Mesenchymal stem cell (in vitro differentiated cells and primary cell): ENCODE measurements at regions not wholly inside any gene's neighbourhood (a gene's known extent, or its start where the extent isn't known, plus 50 kb on each side); places are given as distances from the start of the nearest gene placed in this dataset.

ENCODE experiments used
- DNase-seq: peaks from one replicate; pipeline ENCODE4 v3.0.0-alpha.2; 2013
- H2AFZ ChIP-seq: one replicate; pipeline ENCODE4 v1.6.1; 2013; ENCODE audit warnings: low read depth, mild to moderate bottlenecking, control low read depth, inconsistent platforms, low read length, moderate library complexity
- H2AK5ac ChIP-seq: 2 replicates; pipeline ENCODE4 v1.6.1; 2013; ENCODE audit warnings: low read length, moderate library complexity, mild to moderate bottlenecking, inconsistent platforms; ENCODE audit not compliant: severe bottlenecking
- H2BK120ac ChIP-seq: one replicate; pipeline ENCODE4 v1.6.1; 2013; ENCODE audit warnings: low read depth, mild to moderate bottlenecking, inconsistent platforms, low read length, moderate library complexity
- H2BK12ac ChIP-seq, 2 experiments: one replicate each; pipeline ENCODE4 v1.6.1; 2013; ENCODE audit warnings: inconsistent platforms in 2 of 2, low read length in 2 of 2, mild to moderate bottlenecking in 2 of 2, moderate library complexity in 2 of 2, control low read depth in 1 of 2
- H2BK15ac ChIP-seq: one replicate; pipeline ENCODE4 v1.6.1; 2013; ENCODE audit warnings: mild to moderate bottlenecking, low read depth, inconsistent platforms; ENCODE audit not compliant: poor library complexity, severe bottlenecking
- H2BK5ac ChIP-seq: 2 replicates; pipeline ENCODE4 v1.6.1; 2013; ENCODE audit warnings: low read depth, mild to moderate bottlenecking, low read length, control low read depth, inconsistent platforms; ENCODE audit not compliant: poor library complexity, severe bottlenecking
- H3K14ac ChIP-seq, 2 experiments: one replicate each; pipeline ENCODE4 v1.6.1; 2013; ENCODE audit warnings: inconsistent platforms in 2 of 2, low read length in 2 of 2, control low read depth in 1 of 2, mild to moderate bottlenecking in 1 of 2, moderate library complexity in 1 of 2
- H3K18ac ChIP-seq, 2 experiments: one replicate each; pipeline ENCODE4 v1.6.1; 2013; ENCODE audit warnings: inconsistent platforms in 2 of 2, low read length in 2 of 2, control low read depth in 1 of 2, low read depth in 1 of 2, mild to moderate bottlenecking in 1 of 2
- H3K23ac ChIP-seq, 2 experiments: one replicate each; pipeline ENCODE4 v1.6.1; 2013; ENCODE audit warnings: inconsistent platforms in 2 of 2, low read length in 2 of 2, mild to moderate bottlenecking in 2 of 2, moderate library complexity in 2 of 2, control low read depth in 1 of 2
- H3K27ac ChIP-seq: 2 replicates; pipeline ENCODE4 v1.5.1; 2013; ENCODE audit warnings: mild to moderate bottlenecking, moderate library complexity, low read length, control low read depth, inconsistent platforms; ENCODE audit not compliant: poor library complexity, severe bottlenecking
- H3K27me3 ChIP-seq, 2 experiments: 2 replicates each; pipeline versions ENCODE4 v1.6.1 to v1.7.0; 2013; ENCODE audit warnings: low read length in 2 of 2, mild to moderate bottlenecking in 2 of 2, moderate library complexity in 2 of 2, control low read depth in 1 of 2, inconsistent platforms in 1 of 2; ENCODE audit not compliant: control insufficient read depth in 1 of 2, insufficient read depth in 1 of 2
- H3K36me3 ChIP-seq, 2 experiments: 2 replicates each; pipeline versions ENCODE4 v1.6.1 to v1.7.0; 2013; ENCODE audit warnings: low read length in 2 of 2, control low read depth in 1 of 2, inconsistent platforms in 1 of 2, low read depth in 1 of 2, mild to moderate bottlenecking in 1 of 2; ENCODE audit not compliant: insufficient read depth in 2 of 2, control insufficient read depth in 1 of 2
- H3K4ac ChIP-seq, 2 experiments: one replicate each; pipeline ENCODE4 v1.6.1; 2013; ENCODE audit warnings: inconsistent platforms in 2 of 2, low read length in 2 of 2, mild to moderate bottlenecking in 2 of 2, moderate library complexity in 2 of 2, control low read depth in 1 of 2, low read depth in 1 of 2
- H3K4me1 ChIP-seq: 2 replicates; pipeline ENCODE4 v1.6.1; 2013; ENCODE audit warnings: low read depth, low read length, control low read depth; ENCODE audit not compliant: control insufficient read depth, insufficient read depth
- H3K4me2 ChIP-seq: 2 replicates; pipeline ENCODE4 v1.6.1; 2013; ENCODE audit warnings: low read length, mild to moderate bottlenecking, inconsistent platforms; ENCODE audit not compliant: poor library complexity, severe bottlenecking
- H3K4me3 ChIP-seq, 2 experiments: 2 replicates each; pipeline versions ENCODE4 v1.5.1 to v1.7.0; 2013; ENCODE audit warnings: low read length in 2 of 2, mild to moderate bottlenecking in 2 of 2, control low read depth in 1 of 2, low read depth in 1 of 2; ENCODE audit not compliant: insufficient read depth in 1 of 2
- H3K79me1 ChIP-seq: replicated peaks from 2 replicates; pipeline ENCODE4 v1.6.1; 2013; ENCODE audit warnings: mild to moderate bottlenecking, control low read depth, low read length, inconsistent platforms; ENCODE audit not compliant: poor library complexity, severe bottlenecking
- H3K9ac ChIP-seq: 2 replicates; pipeline ENCODE4 v1.7.0; 2013; ENCODE audit warnings: mild to moderate bottlenecking, low read length, moderate library complexity
- H3K9me3 ChIP-seq: 2 replicates; pipeline ENCODE4 v1.7.0; 2013; ENCODE audit warnings: mild to moderate bottlenecking, low read length; ENCODE audit not compliant: control insufficient read depth
- H4K8ac ChIP-seq: one replicate; pipeline ENCODE4 v1.6.1; 2013; ENCODE audit warnings: inconsistent platforms, mild to moderate bottlenecking, low read length, moderate library complexity
- H4K91ac ChIP-seq: one replicate; pipeline ENCODE4 v1.6.1; 2013; ENCODE audit warnings: mild to moderate bottlenecking, low read length, inconsistent platforms
- WGBS: methylation state at CpG from one replicate; pipeline ENCODE4 v1.1.7; 2013; ENCODE audit warnings: mixed read lengths; 5-methylcytosine and 5-hydroxymethylcytosine counted together

DNA sequence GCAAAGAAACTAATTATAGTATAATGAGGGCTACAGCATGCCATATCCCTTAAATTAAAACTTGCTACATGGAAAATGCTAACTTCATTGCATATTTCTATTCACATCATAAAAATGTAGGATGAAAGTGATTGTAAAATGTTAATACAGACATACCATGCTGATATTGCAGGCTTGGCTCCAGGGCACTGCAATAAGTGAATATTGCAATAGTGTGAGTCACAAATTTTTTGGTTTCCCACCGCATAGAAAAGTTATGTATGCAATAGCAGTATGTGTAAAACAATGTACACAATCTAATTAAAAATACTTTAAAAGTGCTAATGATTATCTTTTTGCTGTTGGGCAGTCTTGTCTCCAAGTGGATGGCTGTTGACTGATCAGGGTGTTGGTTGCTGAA, 162.1 kb downstream of the CD8B2 start:
- Histone ChIP-seq H3K23ac (no peak overlapping the region), H3K4me3 (no peak overlapping the region)
- no CpG with 5 or more reads among the region's 1 CpG for WGBS

DNA sequence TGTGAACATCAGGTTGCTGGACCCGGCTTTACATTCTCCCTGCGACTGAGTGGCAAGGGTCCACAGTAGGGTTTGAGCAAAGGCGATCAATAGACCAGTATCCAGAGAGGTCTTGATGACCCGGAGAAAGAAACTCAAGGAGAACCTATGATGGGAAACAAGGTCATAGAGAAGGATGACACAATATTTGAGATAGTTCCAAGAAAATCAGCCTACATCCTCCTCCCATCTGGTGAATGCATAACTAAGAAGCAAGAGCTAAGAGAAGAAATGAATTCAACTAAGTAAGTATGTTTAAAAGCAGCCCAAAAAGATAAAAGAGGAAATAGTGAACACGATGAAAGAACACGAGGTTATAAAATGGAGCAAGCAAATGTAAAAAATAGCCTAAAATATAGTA, 166.3 kb downstream of the CD8B2 start:
- Histone ChIP-seq H4K91ac (no peak overlapping the region), H3K23ac (no peak overlapping the region), H2AFZ (no peak overlapping the region), H3K27ac (no peak overlapping the region), H4K8ac (no peak overlapping the region), H2AK5ac (no peak overlapping the region), H3K36me3 (no peaks in the 10 kb centered on the region), H2BK12ac (no peak overlapping the region), H3K4ac (no peak overlapping the region), H3K27me3 (no peaks in the 10 kb centered on the region), H3K14ac (no peak overlapping the region), H3K9me3 (peaks cover 10% of the 10 kb centered on the region), H2BK120ac (no peak overlapping the region), H3K9ac (no peak overlapping the region), H3K4me3 (no peak overlapping the region), H2BK5ac (no peak overlapping the region), H3K4me2 (no peak overlapping the region), H3K18ac (no peak overlapping the region), H3K79me1 (no peaks in the 10 kb centered on the region), H2BK15ac (no peak overlapping the region), H3K4me1 (no peaks in the 10 kb centered on the region)
- DNase-seq: no peak
- WGBS: 86% methylated on average over 6 of the region's 6 CpGs

More for the DNA sequence above, 162.1 kb downstream of the CD8B2 start:
- Histone ChIP-seq H3K79me1 (no peaks in the 10 kb centered on the region), H4K91ac (no peak overlapping the region), H3K9me3 (peaks cover 2% of the 10 kb centered on the region), H3K9ac (no peak overlapping the region), H3K27ac (no peak overlapping the region), H3K36me3 (no peaks in the 10 kb centered on the region), H3K4ac (no peak overlapping the region), H3K18ac (no peak overlapping the region), H2AK5ac (no peak overlapping the region), H3K4me2 (no peak overlapping the region), H4K8ac (no peak overlapping the region), H3K4me1 (no peaks in the 10 kb centered on the region), H3K27me3 (no peaks in the 10 kb centered on the region), H2BK120ac (no peak overlapping the region), H2BK12ac (no peak overlapping the region), H2BK15ac (no peak overlapping the region), H2BK5ac (no peak overlapping the region), H3K14ac (no peak overlapping the region), H2AFZ (no peak overlapping the region)
- peak; percentile 40 for DNase-seq

DNA sequence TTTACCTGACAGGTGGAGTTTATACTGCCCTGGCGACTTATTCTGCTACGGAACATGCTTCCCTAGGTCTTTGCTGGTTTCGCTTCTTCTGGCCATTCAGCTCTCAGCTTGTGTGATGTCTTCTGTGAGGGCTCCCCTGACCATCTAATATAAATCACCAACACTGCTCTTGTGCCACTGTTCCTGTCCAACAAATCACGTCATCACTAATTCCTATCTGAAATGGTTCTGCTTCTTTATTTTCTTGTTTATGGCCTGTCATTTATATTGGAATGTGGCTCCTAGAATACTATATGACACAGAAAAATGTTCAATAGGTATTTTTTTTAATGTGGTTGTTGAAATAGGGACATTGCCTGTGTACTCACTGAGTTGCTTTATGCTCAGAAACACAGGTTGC, 171.5 kb downstream of the CD8B2 start:
- Histone ChIP-seq H2BK12ac (no peak overlapping the region), H3K27ac (no peak overlapping the region), H3K4me2 (no peak overlapping the region), H3K18ac (no peak overlapping the region), H3K36me3 (no peaks in the 10 kb centered on the region), H2BK120ac (no peak overlapping the region), H2BK15ac (no peak overlapping the region), H3K9ac (no peak overlapping the region), H3K9me3 (peaks cover 8% of the 10 kb centered on the region), H3K4me1 (no peaks in the 10 kb centered on the region), H2AFZ (no peak overlapping the region), H3K79me1 (no peaks in the 10 kb centered on the region), H4K8ac (no peak overlapping the region), H2BK5ac (no peak overlapping the region), H3K27me3 (no peaks in the 10 kb centered on the region), H3K4ac (no peak overlapping the region), H3K4me3 (no peak overlapping the region), H3K23ac (no peak overlapping the region), H3K14ac (no peak overlapping the region), H4K91ac (no peak overlapping the region), H2AK5ac (no peak overlapping the region)
- DNase-seq: no peak
- WGBS: 79% methylated on average over 4 of the region's 4 CpGs

DNA sequence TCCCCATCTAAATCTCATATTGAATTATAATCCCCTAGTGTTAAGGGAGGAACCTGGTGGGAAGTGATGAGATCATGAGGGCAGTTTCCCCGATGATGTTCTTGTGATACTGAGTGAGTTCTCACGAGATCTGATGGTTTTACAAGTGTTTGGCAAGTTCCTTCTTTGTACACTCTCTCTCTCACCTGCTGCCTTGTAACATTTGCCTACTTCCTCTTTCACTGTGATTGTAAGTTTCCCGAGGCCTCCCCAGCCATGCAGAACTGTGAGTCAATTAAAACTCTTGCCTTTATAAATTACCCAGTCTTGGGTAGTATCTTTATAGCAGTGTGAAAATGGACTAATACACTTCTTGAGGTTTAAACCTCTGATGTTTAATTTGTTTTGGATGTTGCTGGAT, 177.5 kb downstream of the CD8B2 start:
- H3K36me3 ChIP-seq: no peaks in the 10 kb centered on the region
- H3K27me3 ChIP-seq: no peaks in the 10 kb centered on the region
- no peaks in the 10 kb centered on the region for H3K4me1 ChIP-seq
- H2AFZ ChIP-seq: no peak overlapping the region
- H2AK5ac ChIP-seq: no peak overlapping the region
- no peak overlapping the region for H3K18ac ChIP-seq
- no peaks in the 10 kb centered on the region for H3K79me1 ChIP-seq
- H3K4me3 ChIP-seq: no peak overlapping the region
- no peak overlapping the region for H3K4me2 ChIP-seq
- 83% methylated on average over 1 of the region's 3 CpGs for WGBS
- H2BK12ac ChIP-seq: no peak overlapping the region
- no peak overlapping the region for H3K27ac ChIP-seq
- no peak overlapping the region for H3K23ac ChIP-seq
- no peak overlapping the region for H2BK5ac ChIP-seq
- H3K14ac ChIP-seq: no peak overlapping the region
- H3K9ac ChIP-seq: no peak overlapping the region
- no peak overlapping the region for H2BK120ac ChIP-seq
- H3K4ac ChIP-seq: no peak overlapping the region
- H4K91ac ChIP-seq: no peak overlapping the region
- DNase-seq: no peak
- H2BK15ac ChIP-seq: no peak overlapping the region
- H3K9me3 ChIP-seq: no peaks in the 10 kb centered on the region
- no peak overlapping the region for H4K8ac ChIP-seq
